H1 (cell line): ENCODE measurements at regions not wholly inside any gene's neighbourhood (a gene's known extent, or its start where the extent isn't known, plus 50 kb on each side); places are given as distances from the start of the nearest gene placed in this dataset.

Source experiments
- CTCF ChIA-PET: fragments of 300-600 bp; sonication (Branson Sonifier 250); formaldehyde crosslinking; loops from one replicate; lab custom pipeline; 2021; ENCODE audit not compliant: partially characterized antibody; lab: Charles Lee
- POLR2A ChIA-PET: fragments of 300-600 bp; sonication (Branson Sonifier 250); formaldehyde crosslinking; loops from one replicate; lab custom pipeline; 2021; ENCODE audit warnings: inconsistent platforms; ENCODE audit not compliant: partially characterized antibody; lab: Charles Lee
- DNase-seq, 2 experiments: peaks; one replicate each; pipeline versions ENCODE4 v3.0.0 to v3.0.0-alpha.2; 2010 to 2022; ENCODE audit warnings: low spot score in 2 of 2, low read depth in 1 of 2, mixed read lengths in 1 of 2
- FAIRE-seq: peaks from 2 replicates; lab custom pipeline; 2011; peaks lifted over from hg19 to GRCh38; lab: Jason Lieb, UNC
- H2AFZ ChIP-seq: 2 replicates; pipeline ENCODE4 v1.8.1; 2012; ENCODE audit warnings: low read length, inconsistent platforms
- H2AK5ac ChIP-seq: 2 replicates; pipeline ENCODE4 v1.6.1; 2013; ENCODE audit warnings: low read depth, low read length
- H2BK120ac ChIP-seq: replicated peaks from 2 replicates; pipeline ENCODE3; 2013; ENCODE audit warnings: low read depth, low read length, inconsistent platforms
- H2BK12ac ChIP-seq: 2 replicates; pipeline ENCODE4 v1.6.1; 2013; ENCODE audit warnings: low read depth, low read length
- H2BK15ac ChIP-seq: 2 replicates; pipeline ENCODE4 v1.6.1; 2013; ENCODE audit warnings: low read length
- H2BK20ac ChIP-seq: 2 replicates; pipeline ENCODE4 v1.6.1; 2013; ENCODE audit warnings: low read length
- H2BK5ac ChIP-seq: 2 replicates; pipeline ENCODE4 v1.6.1; 2013; ENCODE audit warnings: low read depth, low read length
- H3K14ac ChIP-seq: 2 replicates; pipeline ENCODE4 v1.6.1; 2013; ENCODE audit warnings: inconsistent platforms; ENCODE audit not compliant: insufficient read length
- H3K18ac ChIP-seq: 2 replicates; pipeline ENCODE4 v1.6.1; 2013; ENCODE audit warnings: low read length; ENCODE audit errors: extremely low read depth
- H3K23ac ChIP-seq: 2 replicates; pipeline ENCODE4 v1.6.1; 2013; ENCODE audit warnings: inconsistent platforms; ENCODE audit not compliant: insufficient read length
- H3K23me2 ChIP-seq: 2 replicates; pipeline ENCODE4 v1.6.1; 2013; ENCODE audit warnings: low read depth, low read length
- H3K27ac ChIP-seq: 2 replicates; pipeline ENCODE4 v1.6.1; 2011; ENCODE audit warnings: low read depth, low read length, inconsistent platforms
- H3K27me3 ChIP-seq, 4 experiments: replicated peaks in 1 of 4; 1 replicate in 1 of 4; 2 replicates in 3 of 4; pipeline versions ENCODE4 v1.6.1 to v1.8.1; 2011 to 2013; ENCODE audit warnings: low read length in 3 of 4, mild to moderate bottlenecking in 3 of 4, inconsistent platforms in 2 of 4, mixed read lengths in 2 of 4, moderate library complexity in 1 of 4; ENCODE audit not compliant: control insufficient read depth in 3 of 4, insufficient read depth in 3 of 4; ENCODE audit errors: extremely low read depth in 1 of 4
- H3K36me3 ChIP-seq, 4 experiments: 2 replicates each; pipeline versions ENCODE4 v1.6.1 to v1.8.1; 2011 to 2013; ENCODE audit warnings: mild to moderate bottlenecking in 4 of 4, low read length in 3 of 4, moderate library complexity in 2 of 4, control low read depth in 1 of 4, inconsistent platforms in 1 of 4; ENCODE audit not compliant: insufficient read depth in 4 of 4, control insufficient read depth in 2 of 4
- H3K4ac ChIP-seq: replicated peaks from 2 replicates; pipeline ENCODE3; 2013; ENCODE audit warnings: low read length, low read depth, mixed read lengths, inconsistent platforms; ENCODE audit not compliant: insufficient read length
- H3K4me1 ChIP-seq, 4 experiments: replicated peaks in 1 of 4; 1 replicate in 1 of 4; 2 replicates in 3 of 4; pipeline versions ENCODE4 v1.6.1 to v1.8.1; 2011 to 2013; ENCODE audit warnings: low read length in 3 of 4, inconsistent platforms in 2 of 4, mixed read lengths in 1 of 4; ENCODE audit not compliant: insufficient read depth in 4 of 4, control insufficient read depth in 3 of 4
- H3K4me2 ChIP-seq, 2 experiments: 2 replicates each; pipeline versions ENCODE4 v1.6.1 to v1.8.1; 2011 to 2013; ENCODE audit warnings: low read depth in 2 of 2, low read length in 2 of 2, control low read depth in 1 of 2, inconsistent platforms in 1 of 2, mild to moderate bottlenecking in 1 of 2; ENCODE audit not compliant: insufficient read depth in 1 of 2
- H3K4me3 ChIP-seq, 4 experiments: fragments of 200-600, 300-600 bp in 1 of 4; sonication (generic), shearing (Covaris generic), sonication (Bioruptor Twin) in 1 of 4; 2 replicates each; pipeline versions ENCODE4 v1.5.1 to v1.8.1; 2011 to 2016; ENCODE audit warnings: low read length in 4 of 4, low read depth in 3 of 4, control low read depth in 2 of 4, inconsistent platforms in 2 of 4, mild to moderate bottlenecking in 2 of 4, mixed read lengths in 1 of 4, moderate library complexity in 1 of 4; ENCODE audit not compliant: insufficient read depth in 2 of 4; ENCODE audit errors: extremely low read depth in 1 of 4
- H3K56ac ChIP-seq: replicated peaks from 2 replicates; pipeline ENCODE3; 2013; ENCODE audit warnings: low read depth, mild to moderate bottlenecking, mixed read lengths, low read length, inconsistent platforms; ENCODE audit not compliant: insufficient read length
- H3K79me1 ChIP-seq: 2 replicates; pipeline ENCODE4 v1.6.1; 2013; ENCODE audit warnings: low read depth, low read length, control low read depth
- H3K79me2 ChIP-seq, 2 experiments: 2 replicates each; pipeline versions ENCODE4 v1.6.1 to v1.8.1; 2012 to 2013; ENCODE audit warnings: low read length in 2 of 2, mild to moderate bottlenecking in 2 of 2, inconsistent platforms in 1 of 2; ENCODE audit not compliant: insufficient read depth in 2 of 2, control insufficient read depth in 1 of 2
- H3K9ac ChIP-seq, 4 experiments: replicated peaks in 1 of 4; 1 replicate in 1 of 4; 2 replicates in 3 of 4; pipeline versions ENCODE4 v1.6.1 to v1.8.1; 2011 to 2013; ENCODE audit warnings: low read depth in 3 of 4, low read length in 3 of 4, control low read depth in 2 of 4, mild to moderate bottlenecking in 2 of 4, moderate library complexity in 2 of 4, inconsistent platforms in 1 of 4; ENCODE audit errors: extremely low read depth in 1 of 4
- H3K9me3 ChIP-seq, 2 experiments: 2 replicates each; pipeline versions ENCODE4 v1.6.1 to v1.8.1; 2012 to 2013; ENCODE audit warnings: mild to moderate bottlenecking in 2 of 2, moderate library complexity in 2 of 2, control low read depth in 1 of 2, inconsistent platforms in 1 of 2, low read depth in 1 of 2, low read length in 1 of 2, mixed read lengths in 1 of 2; ENCODE audit not compliant: insufficient read depth in 2 of 2
- H4K20me1 ChIP-seq, 2 experiments: replicated peaks in 1 of 2; 2 replicates each; pipeline versions ENCODE3 to v1.8.1; 2011 to 2013; ENCODE audit warnings: inconsistent platforms in 2 of 2, low read length in 2 of 2, mild to moderate bottlenecking in 1 of 2; ENCODE audit not compliant: insufficient read depth in 2 of 2, control insufficient read depth in 1 of 2
- H4K5ac ChIP-seq: 2 replicates; pipeline ENCODE4 v1.6.1; 2013; ENCODE audit warnings: low read length, low read depth, mixed read lengths, inconsistent platforms; ENCODE audit not compliant: insufficient read length
- H4K8ac ChIP-seq: 2 replicates; pipeline ENCODE4 v1.8.0; 2013; ENCODE audit warnings: mild to moderate bottlenecking, moderate library complexity, low read length, inconsistent platforms; ENCODE audit not compliant: insufficient read depth; ENCODE audit errors: extremely low read depth
- H4K91ac ChIP-seq: replicated peaks from 2 replicates; pipeline ENCODE3; 2013; ENCODE audit warnings: low read length, mixed read lengths, inconsistent platforms; ENCODE audit not compliant: insufficient read length
- BCL11A ChIP-seq, 2 experiments: IDR thresholded peaks; one replicate each; pipeline ENCODE4 v1.6.1; 2011; ENCODE audit warnings: low read depth in 2 of 2, low read length in 2 of 2, mild to moderate bottlenecking in 2 of 2
- CHD2 ChIP-seq: IDR thresholded peaks from 2 replicates; pipeline ENCODE4 v1.6.1; 2012; ENCODE audit warnings: low read length, improper control_type of control experiment
- CREB1 ChIP-seq: IDR thresholded peaks from 2 replicates; pipeline ENCODE4 v1.6.1; 2012; ENCODE audit warnings: inconsistent platforms
- EGR1 ChIP-seq: IDR thresholded peaks from 2 replicates; pipeline ENCODE4 v1.6.1; 2011; ENCODE audit warnings: low read depth, low read length, borderline replicate concordance
- EZH2 ChIP-seq: fragments of 200-600 bp; sonication (generic); IDR thresholded peaks from 2 replicates; pipeline ENCODE4 v1.7.1; 2012; ENCODE audit warnings: low read depth, mild to moderate bottlenecking, moderate library complexity, low read length, inconsistent platforms; ENCODE audit not compliant: severe bottlenecking
- GABPA ChIP-seq: IDR thresholded peaks from 2 replicates; pipeline ENCODE4 v1.6.1; 2011; ENCODE audit warnings: mild to moderate bottlenecking, low read length, moderate library complexity, borderline replicate concordance; ENCODE audit not compliant: insufficient read depth
- JUN ChIP-seq: IDR thresholded peaks from 2 replicates; pipeline ENCODE4 v1.6.1; 2011; ENCODE audit warnings: low read depth, mild to moderate bottlenecking, improper control_type of control experiment, low read length
- MAX ChIP-seq: IDR thresholded peaks from 2 replicates; pipeline ENCODE4 v1.6.1; 2012; ENCODE audit warnings: inconsistent platforms
- POLR2AphosphoS5 ChIP-seq: IDR thresholded peaks from 2 replicates; pipeline ENCODE4 v1.6.1; 2011; ENCODE audit warnings: low read depth, low read length
- RBBP5 ChIP-seq: IDR thresholded peaks from 2 replicates; pipeline ENCODE4 v1.7.1; 2012; ENCODE audit warnings: low read depth, mild to moderate bottlenecking, inconsistent platforms, low read length, moderate library complexity, borderline replicate concordance
- SRF ChIP-seq: IDR thresholded peaks from 2 replicates; pipeline ENCODE4 v1.6.1; 2011; ENCODE audit warnings: mild to moderate bottlenecking, low read depth, low read length, moderate library complexity
- WGBS, 2 experiments: shearing (Covaris generic) in 1 of 2; methylation state at CpG; one replicate each; pipeline versions ENCODE4 v1.1.6 to v1.1.7; 2013 to 2015; ENCODE audit warnings: low lambda C conversion rate in 2 of 2, mixed read lengths in 2 of 2, inconsistent platforms in 1 of 2, low coverage in 1 of 2, missing lambda C conversion rate in 1 of 2; ENCODE audit not compliant: insufficient replicate concordance in 2 of 2, insufficient coverage in 1 of 2, insufficient read length in 1 of 2; ENCODE audit errors: extremely low coverage in 1 of 2, missing lambda C conversion rate in 1 of 2; 5-methylcytosine and 5-hydroxymethylcytosine counted together

DNA sequence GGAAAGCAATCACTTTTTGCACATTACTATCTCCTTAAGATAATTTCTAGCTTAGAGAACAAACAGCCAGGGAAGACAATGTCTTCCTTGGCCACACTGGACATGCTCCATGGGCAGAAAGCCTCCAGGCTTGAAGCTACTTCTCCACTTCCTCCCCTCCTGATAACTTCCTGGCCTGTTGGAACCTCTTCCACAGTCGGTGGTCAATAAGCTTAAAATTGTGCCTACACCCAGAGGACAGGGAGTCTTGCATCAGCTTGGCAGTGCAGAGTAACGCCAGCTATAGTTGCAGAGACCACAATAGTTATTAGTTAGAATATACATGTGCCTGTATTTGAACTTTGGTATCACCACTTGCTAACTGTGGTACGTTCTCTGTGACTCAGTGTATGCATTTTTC, 58.1 kb upstream of the ABCA1 start:
- Histone ChIP-seq H3K4me2 (no peak overlapping the region), H3K18ac (no peak overlapping the region), H2BK12ac (no peak overlapping the region), H3K36me3 (no peaks in the 10 kb centered on the region), H3K9me3 (no peaks in the 10 kb centered on the region), H2BK5ac (no peak overlapping the region), H3K79me1 (no peaks in the 10 kb centered on the region), H3K79me2 (no peaks in the 10 kb centered on the region), H2BK20ac (no peak overlapping the region), H3K23ac (no peak overlapping the region), H4K5ac (no peak overlapping the region), H4K8ac (no peak overlapping the region), H3K4me1 (peaks cover 3 to 6% (median 4%) of the 10 kb centered on the region in 4 experiments; a peak in 4 of 7 replicates), H2AFZ (no peak overlapping the region), H3K4me3 (no peak overlapping the region), H3K27ac (no peak overlapping the region), H3K9ac (no peak overlapping the region), H2BK15ac (no peak overlapping the region), H2BK120ac (no peak overlapping the region), H3K23me2 (peaks cover 5% of the 10 kb centered on the region), H4K91ac (no peak overlapping the region), H3K56ac (no peak overlapping the region), H3K27me3 (peaks cover 3 to 11% (median 5%) of the 10 kb centered on the region in 4 experiments; a peak in 4 of 7 replicates), H2AK5ac (no peak overlapping the region), H3K14ac (no peak overlapping the region), H3K4ac (no peak overlapping the region), H4K20me1 (no peaks in the 10 kb centered on the region)
- ChIA-PET POLR2A (interaction anchor here (1.9 kb wide), 1 partner anchor 8 kb away, joined by 7 read pairs; no protein-coding TSS in a partner anchor), CTCF (interaction anchor here (0.6 to 2.1 kb wide), 7 partner anchors 12 to 489 kb away, joined by 3 to 10 read pairs (median 3); no protein-coding TSS in a partner anchor)
- no peak for DNase-seq
- FAIRE-seq = no peak
- WGBS, 2 experiments = 82% methylated on average over 3 of the region's 3 CpGs; no CpG with 5 or more reads in 1 of the 2 experiments
- no peak for TF ChIP-seq BCL11A (IDR thresholded peaks at IDR 0.05; ENCODE audit: low read depth in 2 of 2, low read length in 2 of 2)
- TF ChIP-seq EZH2 = no peak
- no peak for TF ChIP-seq POLR2AphosphoS5
- TF ChIP-seq GABPA = no peak
- no peak for TF ChIP-seq RBBP5
- no peak for TF ChIP-seq CREB1
- no peak for TF ChIP-seq MAX
- no peak for TF ChIP-seq EGR1
- TF ChIP-seq SRF = no peak
- TF ChIP-seq CHD2 = no peak
- no peak for TF ChIP-seq JUN
